ENCODE measurements at regions not wholly inside any gene's neighbourhood (a gene's known extent, or its start where the extent isn't known, plus 50 kb on each side); places are given as distances from the start of the nearest gene placed in this dataset.

GRCh38 chr2:225124311-225125017 is 82.2 kb upstream of the DOCK10 start:
- H3K4me3 ChIP-seq (ENCODE audit: low read depth, low read length): no peak overlapping the region
- TF ChIP-seq CTCF (IDR thresholded peaks at IDR 0.05; ENCODE audit: low read depth, low read length, missing control alignments): no peak
- in situ Hi-C loops (cut with HindIII; ENCODE audit: low sequenced_read_pairs): no loop called here
- DNase-seq (ENCODE audit: low read depth): no peak

- in situ Hi-C loops (cut with HindIII; ENCODE audit: low sequenced_read_pairs): no loop called here
- TF ChIP-seq CTCF (IDR thresholded peaks at IDR 0.05; ENCODE audit: low read depth, low read length, missing control alignments): peak; percentile 51
- DNase-seq (ENCODE audit: low read depth): no peak
- no peak overlapping the region for H3K4me3 ChIP-seq (ENCODE audit: low read depth, low read length)
These were observed 80.6 kb upstream of the DOCK10 start for GRCh38 chr2:225122583-225123486.

- in situ Hi-C loops (cut with HindIII; ENCODE audit: low sequenced_read_pairs): no loop called here
- no peak overlapping the region for H3K4me3 ChIP-seq (ENCODE audit: low read depth, low read length)
- TF ChIP-seq CTCF (IDR thresholded peaks at IDR 0.05; ENCODE audit: low read depth, low read length, missing control alignments): no peak
- DNase-seq (ENCODE audit: low read depth): no peak
These were observed 79.7 kb upstream of the DOCK10 start for GRCh38 chr2:225122007-225122406.

- H3K4me3 ChIP-seq (ENCODE audit: low read depth, low read length): no peak overlapping the region
- in situ Hi-C loops (cut with HindIII; ENCODE audit: low sequenced_read_pairs): no loop called here
- no peak for TF ChIP-seq CTCF (IDR thresholded peaks at IDR 0.05; ENCODE audit: low read depth, low read length, missing control alignments)
- no peak for DNase-seq (ENCODE audit: low read depth)
These were observed 77.9 kb upstream of the DOCK10 start for GRCh38 chr2:225120186-225120585.

- H3K4me3 ChIP-seq (ENCODE audit: low read depth, low read length): no peak overlapping the region
- no peak for TF ChIP-seq CTCF (IDR thresholded peaks at IDR 0.05; ENCODE audit: low read depth, low read length, missing control alignments)
- peak; percentile 63 for DNase-seq (ENCODE audit: low read depth)
- in situ Hi-C loops (cut with HindIII; ENCODE audit: low sequenced_read_pairs): loop anchor here (10.0 kb wide), 1 partner anchor 1538 kb away; no protein-coding TSS in a partner anchor
These were observed 74.9 kb upstream of the DOCK10 start for GRCh38 chr2:225117051-225117716.

- no peak for TF ChIP-seq CTCF (IDR thresholded peaks at IDR 0.05; ENCODE audit: low read depth, low read length, missing control alignments)
- in situ Hi-C loops (cut with HindIII; ENCODE audit: low sequenced_read_pairs): loop anchor here (10.0 kb wide), 1 partner anchor 1540 kb away; no protein-coding TSS in a partner anchor
- no peak overlapping the region for H3K4me3 ChIP-seq (ENCODE audit: low read depth, low read length)
These were observed 72.6 kb upstream of the DOCK10 start for GRCh38 chr2:225114786-225115323.

More at GRCh38 chr2:225114786-225115323, 72.6 kb upstream of the DOCK10 start:
- no peak for DNase-seq (ENCODE audit: low read depth)

All from astrocyte of the cerebellum (primary cell).